GM21576 (cell line): ENCODE measurements at regions not wholly inside any gene's neighbourhood (a gene's known extent, or its start where the extent isn't known, plus 50 kb on each side); places are given as distances from the start of the nearest gene placed in this dataset.
"Not testable (repeated sequence)": the region's sequence is repeated elsewhere in the genome, so short reads cannot be mapped to it uniquely, and the experiment has no call there.

ENCODE experiments used
- ATAC-seq: cut with Tn5 transposase; IDR thresholded peaks from one replicate; pipeline ENCODE4 v1.9.1; 2021; ENCODE audit warnings: mild to moderate bottlenecking, moderate library complexity; ENCODE audit not compliant: unreplicated experiment

DNA sequence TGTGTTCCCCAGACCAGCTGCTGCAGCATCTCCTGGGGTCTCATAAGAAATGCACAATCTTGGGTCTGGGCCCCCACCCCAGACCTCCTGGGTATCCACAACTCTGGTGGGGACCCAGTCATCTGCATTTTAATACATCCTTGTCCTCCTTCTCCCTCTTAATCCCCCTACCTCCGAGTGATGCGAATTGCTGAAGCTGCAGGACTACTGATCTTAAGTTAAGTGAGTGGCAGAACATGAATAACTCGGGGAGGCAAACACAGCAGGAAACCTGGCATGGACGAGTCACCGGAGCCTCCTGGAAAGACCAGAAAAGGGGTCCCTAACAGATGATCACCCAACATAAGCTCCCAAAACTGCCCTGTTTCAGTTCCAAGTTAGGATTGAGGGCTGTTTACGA lies 283.2 kb upstream of the MGAT5 start:
- no peak for ATAC-seq

DNA sequence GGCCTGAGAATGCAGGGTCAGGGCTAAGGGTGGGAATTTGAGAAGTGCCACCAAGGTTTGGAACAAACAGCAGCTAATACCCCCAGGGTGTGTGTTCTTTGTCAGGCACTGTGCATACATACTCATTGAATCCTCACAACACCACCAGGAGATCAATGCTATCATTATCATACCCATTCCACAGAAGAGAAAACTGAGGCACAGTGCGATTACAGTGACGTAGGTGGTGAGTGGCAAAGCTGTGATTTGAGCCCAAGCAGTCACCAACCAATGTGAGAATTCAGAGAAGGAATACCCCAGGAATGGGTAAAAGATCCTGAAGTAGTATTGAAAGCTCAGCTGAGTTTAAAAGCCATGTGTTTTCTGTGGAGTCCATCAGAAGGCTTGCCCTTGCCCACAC lies 281.6 kb upstream of the MGAT5 start:
- ATAC-seq = no peak

GRCh38 chr2:133972786-133973185 lies 281.1 kb upstream of the MGAT5 start:
- no peak for ATAC-seq

DNA sequence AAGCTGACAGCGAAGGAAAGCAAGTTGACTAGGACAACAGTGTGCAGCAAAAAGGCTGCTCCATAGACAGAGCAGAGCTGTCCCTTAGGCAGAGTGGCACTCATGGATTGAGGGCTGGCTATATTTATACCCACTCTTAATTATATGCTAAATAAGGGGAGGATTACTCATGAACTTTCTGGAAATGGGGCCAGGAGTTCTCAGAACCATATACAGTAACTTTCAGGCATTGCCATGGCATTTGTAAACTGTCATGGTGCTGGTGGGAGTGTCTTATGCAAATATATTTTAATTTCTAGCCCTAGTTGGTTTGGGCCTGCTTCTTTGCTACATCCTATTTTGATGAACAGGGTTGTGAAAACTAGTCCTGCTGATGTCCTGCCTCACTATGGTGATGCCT lies 279.5 kb upstream of the MGAT5 start:
- ATAC-seq = no peak

- no peak for ATAC-seq
These were observed 278.7 kb upstream of the MGAT5 start for GRCh38 chr2:133975135-133975534.

- no peak for ATAC-seq
These were observed 278.0 kb upstream of the MGAT5 start for GRCh38 chr2:133975676-133976428.

GRCh38 chr2:133976659-133977058 lies 277.2 kb upstream of the MGAT5 start:
- ATAC-seq = no peak

DNA sequence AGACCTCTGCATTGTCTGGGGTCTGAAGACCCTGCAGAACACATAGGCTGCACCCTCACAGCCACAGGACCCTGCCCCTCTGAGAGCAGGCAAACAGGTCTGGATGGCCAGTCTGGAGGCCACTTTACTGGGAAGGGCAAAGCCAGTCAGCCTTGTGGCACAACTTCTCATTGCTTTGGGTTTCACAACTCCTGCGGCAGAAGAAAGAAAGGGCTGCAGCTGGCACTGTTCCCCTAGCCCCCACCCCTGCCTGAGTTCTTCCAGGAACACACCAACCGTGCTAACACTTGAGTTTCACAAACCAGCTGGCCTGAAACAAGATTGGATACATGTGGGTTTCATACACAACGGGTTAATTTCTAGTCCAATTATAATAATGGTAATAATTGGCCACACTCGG lies 276.5 kb upstream of the MGAT5 start:
- ATAC-seq = no peak

DNA sequence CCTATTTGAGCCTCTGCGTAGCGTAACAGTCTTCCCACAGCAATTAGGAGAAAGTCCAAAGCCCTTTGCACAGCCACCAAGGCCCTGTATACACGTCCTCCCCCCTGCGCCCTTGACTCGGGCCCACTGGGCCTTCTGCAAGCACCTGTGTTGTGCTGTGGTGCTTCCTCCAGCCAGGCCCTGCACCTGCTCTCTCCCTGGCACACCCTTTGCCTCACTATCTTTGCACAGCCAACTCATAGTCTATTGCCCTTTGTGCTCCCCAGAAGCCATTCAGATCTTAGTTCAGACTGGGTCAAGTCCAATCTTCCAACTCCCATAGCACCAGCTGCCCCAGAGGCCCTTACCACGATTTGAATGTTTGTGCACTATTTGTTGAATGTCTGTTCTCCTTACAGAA lies 271.6 kb upstream of the MGAT5 start:
- no peak for ATAC-seq

DNA sequence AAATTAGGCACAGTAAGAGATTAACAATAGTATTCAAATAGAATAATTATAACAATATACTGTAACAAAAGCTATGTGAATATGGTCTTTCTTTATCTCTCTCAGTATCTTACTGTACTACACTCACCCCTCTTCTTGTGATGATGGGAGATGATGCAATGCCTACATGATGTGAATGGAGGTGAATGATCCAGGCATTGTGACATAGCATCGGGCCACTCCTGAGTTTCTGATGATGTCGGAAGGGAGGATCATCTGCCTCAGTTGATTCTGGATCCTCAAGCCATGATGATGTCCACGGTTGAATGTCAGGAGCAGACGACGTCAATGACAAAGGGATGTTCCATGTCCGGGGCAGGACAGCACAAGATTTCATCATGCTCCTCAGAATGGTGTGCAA lies 268.3 kb upstream of the MGAT5 start:
- ATAC-seq = no peak

GRCh38 chr2:133986081-133986837 lies 267.6 kb upstream of the MGAT5 start:
- ATAC-seq = no peak

DNA sequence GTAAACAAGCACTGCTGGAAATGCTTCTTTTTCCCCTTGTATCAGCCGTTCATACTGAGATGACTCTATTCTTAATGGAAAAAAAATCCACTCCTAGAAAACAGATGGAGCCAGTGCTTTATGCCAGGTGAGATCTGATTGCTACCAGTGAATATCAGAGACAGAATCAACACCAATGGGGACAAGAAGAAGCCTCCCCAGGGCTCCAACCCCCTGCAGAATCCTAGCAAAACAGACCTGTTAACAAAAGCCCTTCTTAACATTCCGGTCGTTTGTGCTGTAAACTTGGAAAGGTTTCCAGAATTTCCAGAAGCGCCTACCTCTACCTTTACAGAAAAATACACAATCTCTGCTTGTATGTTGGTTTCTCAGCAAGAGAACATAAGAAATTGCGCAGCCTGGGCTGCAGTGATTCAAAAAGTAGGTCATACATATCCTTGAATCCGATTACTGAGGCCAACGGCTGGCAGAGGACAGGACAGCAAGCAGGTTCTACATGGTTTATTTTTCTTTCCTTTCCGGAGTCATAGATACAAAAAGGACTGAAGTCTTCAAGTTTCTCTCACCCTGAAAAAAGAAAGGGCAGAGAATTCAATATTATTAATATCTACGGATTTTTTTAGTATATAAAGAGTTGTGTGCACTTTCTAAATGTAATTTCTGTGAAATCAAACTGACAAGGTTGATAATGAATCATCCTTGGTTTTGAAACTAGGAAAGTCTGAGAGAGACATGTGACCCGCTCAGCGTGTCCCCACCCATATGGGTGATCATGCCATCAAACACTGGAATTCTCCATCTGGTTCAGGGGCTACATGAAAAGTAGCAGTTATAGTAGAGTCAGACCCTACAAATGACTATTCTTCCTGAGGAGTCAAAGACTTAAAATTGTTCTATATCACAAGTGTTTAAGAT lies 266.7 kb upstream of the MGAT5 start:
- ATAC-seq = no peak

DNA sequence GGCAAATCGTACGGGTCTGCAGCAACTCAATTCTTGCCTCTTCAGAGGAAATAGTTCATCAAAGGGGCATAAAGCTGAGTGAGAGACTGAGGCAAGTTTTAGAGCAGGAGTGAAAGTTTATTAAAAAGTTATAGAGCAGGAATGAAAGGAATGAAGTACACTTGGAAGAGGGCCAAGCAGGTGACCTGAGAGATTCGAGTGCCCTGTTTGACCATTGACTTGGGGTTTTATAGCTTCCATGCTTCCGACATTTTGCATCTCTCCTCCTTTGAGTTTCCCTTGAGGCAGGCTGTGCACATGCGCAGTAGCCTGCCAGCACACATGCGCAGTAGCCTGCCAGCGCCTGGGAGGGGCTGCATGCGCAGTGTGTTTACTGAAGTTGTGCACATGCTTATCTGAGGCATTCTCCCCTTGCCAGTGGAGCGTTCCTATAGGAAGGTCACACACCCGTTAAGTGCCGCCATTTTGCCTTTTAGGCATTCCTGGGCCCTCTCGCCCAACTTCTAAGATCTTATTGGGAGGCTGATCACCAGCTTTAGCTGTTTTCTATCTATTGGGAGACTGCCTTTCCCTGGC lies 265.5 kb upstream of the MGAT5 start:
- ATAC-seq = no peak

GRCh38 chr2:133991606-133992168 lies 262.2 kb upstream of the MGAT5 start:
- no peak for ATAC-seq

DNA sequence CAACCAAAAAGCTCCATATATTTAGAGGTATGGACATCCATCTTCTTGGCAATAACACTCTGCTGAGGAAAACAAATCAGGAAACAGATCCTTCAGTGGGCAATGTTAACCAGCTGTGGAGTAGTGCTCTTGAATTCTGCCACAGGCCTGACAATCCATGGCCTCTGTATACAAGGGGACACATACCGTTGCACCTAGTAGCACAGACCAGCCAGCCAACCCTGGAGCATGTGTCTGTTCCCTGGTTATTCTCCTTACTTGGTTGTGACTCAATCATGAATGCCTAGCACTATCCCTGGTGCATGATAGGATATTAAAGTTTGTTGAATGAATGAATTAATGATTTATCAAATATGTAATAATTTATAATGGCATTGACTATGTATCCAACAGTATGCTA lies 261.4 kb upstream of the MGAT5 start:
- no peak for ATAC-seq

GRCh38 chr2:133993160-133993559 lies 260.7 kb upstream of the MGAT5 start:
- ATAC-seq = no peak

DNA sequence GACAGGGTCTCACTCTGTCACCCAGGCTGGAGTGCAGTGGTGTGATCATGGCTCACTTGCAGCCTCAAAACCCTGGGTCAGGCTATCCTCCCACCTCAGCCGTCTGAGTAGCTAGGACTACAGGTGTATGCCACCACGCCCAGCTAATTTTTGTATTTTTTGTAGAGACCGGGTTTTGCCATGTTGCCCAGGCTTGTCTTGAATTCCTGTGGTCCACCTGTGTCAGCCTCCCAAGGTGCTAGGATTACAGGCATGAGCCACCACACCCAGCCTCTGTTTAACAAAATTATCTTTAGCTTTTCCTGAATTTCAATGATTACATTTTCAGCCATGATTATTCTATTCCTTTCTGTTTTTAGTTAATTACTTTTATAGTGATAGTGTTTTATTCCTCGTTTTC lies 255.1 kb upstream of the MGAT5 start:
- not testable (repeated sequence) for ATAC-seq

DNA sequence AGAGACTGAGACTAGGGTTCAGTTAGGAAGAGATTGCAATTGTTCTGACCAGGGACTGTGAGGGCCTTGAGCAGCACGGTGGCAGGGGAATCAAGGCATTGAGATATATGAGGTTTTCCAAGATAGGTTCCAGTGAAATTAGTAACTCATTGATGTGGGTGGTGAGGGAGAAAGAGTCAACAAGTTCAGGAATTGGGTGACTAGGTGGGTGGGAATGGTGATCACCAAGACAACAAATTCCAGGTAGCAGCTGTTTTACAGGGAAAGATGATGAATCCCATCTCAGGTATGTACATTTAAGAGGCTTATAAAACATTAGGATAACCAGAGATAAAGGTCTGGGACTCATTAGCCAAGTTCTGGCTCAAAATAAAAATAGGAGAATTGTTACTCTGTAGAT lies 251.5 kb upstream of the MGAT5 start:
- ATAC-seq = no peak

- no peak for ATAC-seq
These were observed 251.0 kb upstream of the MGAT5 start for GRCh38 chr2:134002921-134003320.

- ATAC-seq = no peak
These were observed 249.4 kb upstream of the MGAT5 start for GRCh38 chr2:134004467-134004866.

DNA sequence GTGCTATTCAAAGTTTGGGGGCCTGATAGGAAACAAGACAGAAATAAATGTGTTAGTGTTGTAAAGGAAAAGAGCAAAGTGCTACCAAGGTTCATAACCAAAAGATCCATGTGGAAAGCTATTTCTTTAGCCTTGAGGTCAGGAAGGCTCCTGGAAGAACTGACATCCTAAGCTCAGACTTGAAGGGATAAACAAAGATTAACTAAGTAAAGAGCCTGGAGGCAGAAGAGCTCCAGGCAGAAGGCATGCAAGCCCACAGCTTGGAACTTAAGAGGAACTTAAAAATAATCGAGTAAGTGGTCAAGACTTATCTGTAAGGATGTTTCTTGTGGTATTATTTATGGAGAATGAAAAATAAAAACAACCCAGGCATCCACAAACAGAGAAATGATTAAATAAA lies 245.0 kb upstream of the MGAT5 start:
- no peak for ATAC-seq
